Lower leg skin (tissue), 3 donors: ENCODE measurements at regions not wholly inside any gene's neighbourhood (a gene's known extent, or its start where the extent isn't known, plus 50 kb on each side); places are given as distances from the start of the nearest gene placed in this dataset.

Experiments
- POLR2A ChIP-seq, 2 donors: fragments of 450-650 bp; IDR thresholded peaks; one replicate each; pipeline ENCODE4 v1.6.1; 2016 to 2017; ENCODE audit warnings: antibody characterized with exemption in 2 of 2, mild to moderate bottlenecking in 1 of 2, moderate library complexity in 1 of 2
- TF ChIP-seq, protein P1 (sequence below), 3 donors: fragments of 450-650 bp; IDR thresholded peaks; one replicate each; pipeline ENCODE4 v1.5.1; 2016; ENCODE audit warnings: antibody characterized with exemption in 3 of 3, mild to moderate bottlenecking in 3 of 3, moderate library complexity in 2 of 3

DNA sequence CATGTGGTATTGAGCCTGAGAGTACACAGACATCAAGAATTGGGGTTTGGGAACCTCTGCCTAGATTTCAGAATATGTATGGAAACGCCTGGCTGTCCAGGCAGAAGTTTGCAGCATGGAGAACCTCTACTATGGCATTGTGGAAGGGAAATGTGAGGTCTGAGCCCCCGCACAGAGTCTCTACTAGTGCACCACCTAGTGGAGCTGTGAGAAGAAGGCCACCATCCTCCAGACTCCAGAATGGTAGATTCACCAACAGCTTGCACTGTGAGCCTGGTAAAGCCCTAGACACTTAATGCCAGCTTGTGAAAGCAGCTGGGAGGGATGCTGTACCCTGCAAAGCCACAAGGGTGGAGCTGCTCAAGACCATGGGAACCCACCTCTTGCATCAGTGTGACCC lies 658.2 kb downstream of the HACE1 start:
- TF ChIP-seq, protein P1, sequence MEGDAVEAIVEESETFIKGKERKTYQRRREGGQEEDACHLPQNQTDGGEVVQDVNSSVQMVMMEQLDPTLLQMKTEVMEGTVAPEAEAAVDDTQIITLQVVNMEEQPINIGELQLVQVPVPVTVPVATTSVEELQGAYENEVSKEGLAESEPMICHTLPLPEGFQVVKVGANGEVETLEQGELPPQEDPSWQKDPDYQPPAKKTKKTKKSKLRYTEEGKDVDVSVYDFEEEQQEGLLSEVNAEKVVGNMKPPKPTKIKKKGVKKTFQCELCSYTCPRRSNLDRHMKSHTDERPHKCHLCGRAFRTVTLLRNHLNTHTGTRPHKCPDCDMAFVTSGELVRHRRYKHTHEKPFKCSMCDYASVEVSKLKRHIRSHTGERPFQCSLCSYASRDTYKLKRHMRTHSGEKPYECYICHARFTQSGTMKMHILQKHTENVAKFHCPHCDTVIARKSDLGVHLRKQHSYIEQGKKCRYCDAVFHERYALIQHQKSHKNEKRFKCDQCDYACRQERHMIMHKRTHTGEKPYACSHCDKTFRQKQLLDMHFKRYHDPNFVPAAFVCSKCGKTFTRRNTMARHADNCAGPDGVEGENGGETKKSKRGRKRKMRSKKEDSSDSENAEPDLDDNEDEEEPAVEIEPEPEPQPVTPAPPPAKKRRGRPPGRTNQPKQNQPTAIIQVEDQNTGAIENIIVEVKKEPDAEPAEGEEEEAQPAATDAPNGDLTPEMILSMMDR (IDR thresholded peaks at IDR 0.05), result no peak
- no peak for TF ChIP-seq POLR2A (IDR thresholded peaks at IDR 0.05)
